GM19023 (cell line): ENCODE measurements at regions not wholly inside any gene's neighbourhood (a gene's known extent, or its start where the extent isn't known, plus 50 kb on each side); places are given as distances from the start of the nearest gene placed in this dataset.
"Not testable (repeated sequence)": the region's sequence is repeated elsewhere in the genome, so short reads cannot be mapped to it uniquely, and the experiment has no call there.

Source experiments
- ATAC-seq: cut with Tn5 transposase; IDR thresholded peaks from one replicate; pipeline ENCODE4 v1.9.1; 2021; ENCODE audit warnings: mild to moderate bottlenecking, moderate library complexity; ENCODE audit not compliant: unreplicated experiment

DNA sequence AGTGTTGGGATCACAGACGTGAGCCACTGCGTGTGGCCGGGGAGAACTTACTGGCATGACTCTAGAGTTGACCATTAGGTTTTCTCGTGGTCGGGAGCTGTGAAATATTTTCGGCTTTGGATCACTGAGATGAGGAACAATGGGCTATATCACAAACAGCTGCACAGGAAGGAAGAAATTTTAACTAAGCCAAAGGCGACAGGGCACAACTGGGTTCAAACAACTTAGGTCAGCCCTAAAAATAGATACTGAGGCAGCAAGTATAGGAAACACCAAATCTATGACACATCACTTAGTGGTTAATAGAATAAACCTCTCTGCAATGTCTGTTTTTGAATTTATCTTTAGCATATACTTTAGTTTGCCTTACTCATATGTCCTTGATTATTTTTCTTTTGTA is 162.9 kb downstream of the LRIG3 start:
- no peak for ATAC-seq

- not testable (repeated sequence) for ATAC-seq
Measured at GRCh38 chr12:58759745-58760144, 160.6 kb downstream of the LRIG3 start.

- no peak for ATAC-seq
Measured at GRCh38 chr12:58761308-58761707, 159.0 kb downstream of the LRIG3 start.

GRCh38 chr12:58764100-58764953 is 156.0 kb downstream of the LRIG3 start:
- ATAC-seq = no peak

DNA sequence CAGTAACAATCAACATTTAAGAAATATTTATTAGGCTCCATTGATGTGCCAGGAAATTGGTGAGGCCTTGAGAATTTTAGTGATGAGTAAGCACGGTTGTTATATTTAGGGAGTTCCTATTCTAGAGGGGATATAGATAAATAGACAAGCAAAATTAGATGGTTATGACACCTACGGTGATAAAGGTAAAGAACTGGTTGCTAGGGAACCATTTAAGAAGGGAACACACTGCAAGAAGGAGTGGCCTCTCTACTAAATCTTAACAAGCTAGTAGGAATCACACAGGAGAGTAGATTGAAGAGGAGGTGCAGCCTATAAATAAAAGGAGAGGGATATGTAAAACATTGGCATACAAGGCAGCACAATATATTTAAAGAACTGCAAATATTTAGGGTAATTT is 155.2 kb downstream of the LRIG3 start:
- no peak for ATAC-seq

DNA sequence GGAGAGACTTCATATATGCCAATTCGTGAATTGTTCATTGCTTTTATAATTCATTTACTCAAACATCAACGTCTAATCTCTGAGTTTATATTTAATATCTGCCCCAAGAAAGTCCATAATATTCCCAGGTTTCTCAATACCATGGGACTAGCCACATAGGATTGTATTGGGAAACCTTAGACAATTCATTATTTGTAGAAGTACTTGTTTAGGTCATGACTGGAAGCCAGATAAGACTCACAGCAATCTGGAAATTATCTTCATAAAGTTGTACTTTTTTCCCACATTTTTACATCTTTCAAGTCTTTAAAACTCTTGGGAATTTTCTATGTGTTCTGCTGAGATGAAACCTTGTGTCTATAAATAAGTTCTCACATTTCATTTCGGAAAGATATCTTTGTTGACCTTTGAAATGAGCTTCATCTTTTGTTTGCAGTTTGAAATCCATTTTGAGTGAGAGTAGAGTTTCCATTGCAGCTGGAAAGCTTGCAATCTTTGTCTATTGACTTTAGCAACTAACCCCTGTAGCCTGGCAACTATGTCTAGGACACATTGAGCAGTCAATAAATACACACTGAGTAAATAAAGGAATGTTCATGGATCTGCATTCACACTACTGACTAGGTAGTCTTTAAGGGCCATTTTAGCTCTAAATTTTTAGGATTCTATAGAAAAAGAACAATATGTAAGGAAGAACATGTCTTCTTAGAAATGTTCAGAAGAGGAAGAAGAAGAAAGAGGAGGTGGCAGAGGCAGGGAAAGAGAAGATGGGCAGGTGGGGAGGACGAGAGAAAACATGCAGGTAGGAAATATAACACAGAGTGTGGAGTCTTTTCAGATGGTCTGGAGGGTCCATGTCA is 154.4 kb downstream of the LRIG3 start:
- no peak for ATAC-seq

- ATAC-seq = no peak
Measured at GRCh38 chr12:58766513-58766870, 153.8 kb downstream of the LRIG3 start.

GRCh38 chr12:58767496-58767895 is 152.8 kb downstream of the LRIG3 start:
- ATAC-seq = no peak

- ATAC-seq = no peak
Measured at GRCh38 chr12:58773986-58774385, 146.3 kb downstream of the LRIG3 start.

DNA sequence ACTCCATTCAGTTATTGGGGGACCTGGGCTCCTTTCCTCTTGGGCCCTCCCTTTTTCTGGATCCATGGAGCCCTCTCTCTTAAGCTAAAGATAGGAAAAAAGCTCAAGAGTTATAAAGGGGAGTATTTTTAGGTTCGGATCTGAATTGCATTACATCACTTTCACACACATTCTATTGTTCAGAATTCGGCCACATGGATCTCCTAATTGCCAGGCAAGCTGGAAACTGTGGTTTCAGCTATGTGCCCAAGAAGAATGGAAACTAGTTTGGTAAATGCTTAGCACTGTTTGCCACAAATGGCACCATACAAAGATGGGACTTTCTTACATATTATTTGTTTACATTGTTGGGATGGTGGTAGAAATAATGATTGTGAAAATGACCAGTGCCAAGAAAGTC is 145.6 kb downstream of the LRIG3 start:
- ATAC-seq = no peak

- ATAC-seq = no peak
Measured at GRCh38 chr12:58775396-58775795, 144.9 kb downstream of the LRIG3 start.

GRCh38 chr12:58776144-58776543 is 144.2 kb downstream of the LRIG3 start:
- ATAC-seq = no peak

GRCh38 chr12:58777815-58778214 is 142.5 kb downstream of the LRIG3 start:
- ATAC-seq = no peak

- no peak for ATAC-seq
Measured at GRCh38 chr12:58781609-58782008, 138.7 kb downstream of the LRIG3 start.

GRCh38 chr12:58787021-58787760 is 133.1 kb downstream of the LRIG3 start:
- ATAC-seq = no peak

- ATAC-seq = no peak
Measured at GRCh38 chr12:58794859-58795258, 125.4 kb downstream of the LRIG3 start.

GRCh38 chr12:58795825-58796224 is 124.5 kb downstream of the LRIG3 start:
- no peak for ATAC-seq

DNA sequence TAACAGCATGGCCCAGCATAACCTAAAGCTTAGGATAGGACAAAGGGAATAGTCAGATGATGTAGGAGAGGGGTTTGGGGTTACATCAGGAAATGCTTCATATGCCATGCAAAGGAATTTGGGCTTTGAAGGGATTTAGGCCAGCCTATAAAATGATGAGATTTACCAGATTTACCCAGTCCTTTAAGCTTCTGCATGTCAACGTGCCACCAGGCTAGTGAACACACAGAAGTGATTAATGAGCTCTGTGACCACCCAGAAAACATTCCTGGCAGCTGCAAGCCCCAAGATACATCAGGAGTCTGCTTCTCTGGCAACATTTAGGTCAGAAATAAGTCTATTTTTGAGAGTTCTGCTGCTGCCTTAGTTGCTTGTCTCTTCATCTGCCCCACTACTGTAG is 118.3 kb downstream of the LRIG3 start:
- ATAC-seq = no peak

GRCh38 chr12:58803908-58804307 is 116.4 kb downstream of the LRIG3 start:
- ATAC-seq = no peak

GRCh38 chr12:58804749-58805148 is 115.6 kb downstream of the LRIG3 start:
- ATAC-seq = no peak

DNA sequence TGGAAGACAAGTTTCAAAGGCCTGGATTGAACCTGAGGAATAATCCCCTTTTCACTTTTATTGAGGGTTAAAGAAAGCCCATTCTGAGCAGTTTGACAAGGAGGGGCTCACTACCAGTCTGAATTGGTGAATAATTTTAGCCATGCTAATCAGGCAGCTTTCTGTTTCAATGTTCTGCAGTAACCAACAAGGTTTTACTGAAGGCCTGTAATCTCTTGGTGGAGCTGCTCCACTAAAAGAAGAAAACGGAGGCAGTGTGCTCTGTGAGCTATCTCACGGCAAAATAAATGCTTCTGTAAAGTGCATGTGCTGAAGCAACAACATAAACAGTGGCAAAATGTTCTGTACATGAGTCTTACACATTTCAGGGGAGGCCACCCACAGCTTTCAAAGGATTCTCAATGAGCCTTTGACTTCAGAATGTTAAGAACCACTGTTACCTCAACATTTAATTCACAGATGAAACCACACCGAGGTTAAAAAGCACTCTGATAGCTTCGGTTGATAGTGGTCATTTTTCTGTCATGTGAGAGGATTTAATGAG is 111.2 kb downstream of the LRIG3 start:
- ATAC-seq = no peak
